K562 (cell line): ENCODE measurements at regions not wholly inside any gene's neighbourhood (a gene's known extent, or its start where the extent isn't known, plus 50 kb on each side); places are given as distances from the start of the nearest gene placed in this dataset.

Experiments used
- CTBP1 ChIP-seq: fragments of 450-650 bp; IDR thresholded peaks from 2 replicates; pipeline ENCODE4 v1.6.1; 2016; ENCODE audit warnings: borderline replicate concordance
- GABPA ChIP-seq: fragments of 200-800 bp; sonication (Bioruptor generic); conservative IDR thresholded peaks from 2 replicates; pipeline ENCODE4 v1.6.1; 2016; ENCODE audit warnings: low read depth, missing genetic modification characterization, missing compliant biosample characterization
- HES1 ChIP-seq: fragments of 450-650 bp; IDR thresholded peaks from 2 replicates; pipeline ENCODE4 v1.6.1; 2016; ENCODE audit warnings: low read depth, mild to moderate bottlenecking, moderate library complexity
- HINFP ChIP-seq: fragments of 450-650 bp; conservative IDR thresholded peaks from 2 replicates; pipeline ENCODE4 v1.6.1; 2016; ENCODE audit warnings: missing genetic modification characterization, low read depth, mild to moderate bottlenecking, control low read depth, missing compliant biosample characterization
- PRDM10 ChIP-seq: fragments of 450-650 bp; IDR thresholded peaks from 2 replicates; pipeline ENCODE4 v1.6.1; 2018; ENCODE audit not compliant: partially characterized antibody
- PYGO2 ChIP-seq: fragments of 450-650 bp; IDR thresholded peaks from 2 replicates; pipeline ENCODE4 v1.6.1; 2016; ENCODE audit warnings: mild to moderate bottlenecking, missing genetic modification characterization, moderate library complexity, missing compliant biosample characterization
- SIX5 ChIP-seq, 2 experiments: IDR thresholded peaks; 2 replicates each; pipeline ENCODE4 v1.6.1; 2011; ENCODE audit warnings: low read length in 2 of 2, borderline replicate concordance in 1 of 2, low read depth in 1 of 2, mild to moderate bottlenecking in 1 of 2, moderate library complexity in 1 of 2; ENCODE audit not compliant: insufficient read depth in 1 of 2
- SMAD4 ChIP-seq: fragments of 250-450 bp; sonication (Bioruptor Pico); conservative IDR thresholded peaks from 2 replicates; pipeline ENCODE4 v1.8.0; 2021; ENCODE audit warnings: inconsistent platforms, mild to moderate bottlenecking, moderate library complexity
- TAF7 ChIP-seq: fragments of 450-650 bp; IDR thresholded peaks from 2 replicates; pipeline ENCODE4 v1.6.1; 2016; ENCODE audit warnings: missing genetic modification characterization, missing compliant biosample characterization
- ZKSCAN1 ChIP-seq: fragments of 150-350 bp; IDR thresholded peaks from 2 replicates; pipeline ENCODE4 v1.6.1; 2016; ENCODE audit warnings: low read depth, low read length
- ZKSCAN8 ChIP-seq: fragments of 200-800 bp; sonication (Bioruptor generic); IDR thresholded peaks from 2 replicates; pipeline ENCODE4 v1.6.1; 2016; ENCODE audit warnings: missing genetic modification characterization, missing compliant biosample characterization
- ZNF592 ChIP-seq: fragments of 450-650 bp; IDR thresholded peaks from 2 replicates; pipeline ENCODE4 v1.6.1; 2017; ENCODE audit warnings: antibody characterized with exemption, mild to moderate bottlenecking
- TF ChIP-seq, protein P1 (sequence below): fragments of 450-650 bp; IDR thresholded peaks from 2 replicates; pipeline ENCODE4 v1.6.1; 2017; ENCODE audit warnings: antibody characterized with exemption

- TF ChIP-seq PRDM10 (no peak), SMAD4 (CRISPR knock-in tag) (peak; percentile 62; the same call in 1 of the 2 replicates), ZNF592 (peak; percentile 90), ZKSCAN8 (CRISPR knock-in tag) (peak; percentile 58; the same call in 1 of the 2 replicates), SIX5 (IDR thresholded peaks at IDR 0.05; ENCODE audit: borderline replicate concordance in 1 of 2, insufficient read depth in 1 of 2, low read depth in 1 of 2, low read length in 2 of 2) (no peak), ZKSCAN1 (no peak), TAF7 (tag) (peak; percentile 31; the same call in 1 of the 2 replicates), HINFP (tag) (0 out of 2 replicates have a peak, but pooled peaks have one; percentile 26), GABPA (tag) (0 out of 2 replicates have a peak, but pooled peaks have one; percentile 24), PYGO2 (tag) (peak; percentile 47; the same call in 1 of the 2 replicates), HES1 (no peak), CTBP1 (peak; percentile 29; the same call in 1 of the 2 replicates)
- TF ChIP-seq, protein P1, sequence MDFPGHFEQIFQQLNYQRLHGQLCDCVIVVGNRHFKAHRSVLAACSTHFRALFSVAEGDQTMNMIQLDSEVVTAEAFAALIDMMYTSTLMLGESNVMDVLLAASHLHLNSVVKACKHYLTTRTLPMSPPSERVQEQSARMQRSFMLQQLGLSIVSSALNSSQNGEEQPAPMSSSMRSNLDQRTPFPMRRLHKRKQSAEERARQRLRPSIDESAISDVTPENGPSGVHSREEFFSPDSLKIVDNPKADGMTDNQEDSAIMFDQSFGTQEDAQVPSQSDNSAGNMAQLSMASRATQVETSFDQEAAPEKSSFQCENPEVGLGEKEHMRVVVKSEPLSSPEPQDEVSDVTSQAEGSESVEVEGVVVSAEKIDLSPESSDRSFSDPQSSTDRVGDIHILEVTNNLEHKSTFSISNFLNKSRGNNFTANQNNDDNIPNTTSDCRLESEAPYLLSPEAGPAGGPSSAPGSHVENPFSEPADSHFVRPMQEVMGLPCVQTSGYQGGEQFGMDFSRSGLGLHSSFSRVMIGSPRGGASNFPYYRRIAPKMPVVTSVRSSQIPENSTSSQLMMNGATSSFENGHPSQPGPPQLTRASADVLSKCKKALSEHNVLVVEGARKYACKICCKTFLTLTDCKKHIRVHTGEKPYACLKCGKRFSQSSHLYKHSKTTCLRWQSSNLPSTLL: no peak
Measured at GRCh38 chr4:10186228-10187214, 69.9 kb upstream of the WDR1 start (continued).
